ENCODE measurements at regions not wholly inside any gene's neighbourhood (a gene's known extent, or its start where the extent isn't known, plus 50 kb on each side); places are given as distances from the start of the nearest gene placed in this dataset.

GRCh38 chr15:25058080-25058785 is 103.4 kb downstream of the SNRPN start:
- no peaks in the 10 kb centered on the region for H3K27me3 ChIP-seq (ENCODE audit: control insufficient read depth in 2 of 2, insufficient read depth in 2 of 2, low read length in 2 of 2)
- no peaks in the 10 kb centered on the region for H3K4me1 ChIP-seq (ENCODE audit: control insufficient read depth, extremely low read depth, insufficient read depth, low read length)
- DNase-seq (ENCODE audit: low read depth, low spot score) (no peak), FAIRE-seq (no peak)
- CTCF ChIA-PET = no interaction called here
- no peak overlapping the region for H3K4me3 ChIP-seq (replicated peaks in 1 of 3; ENCODE audit: insufficient read depth in 1 of 3, low read depth in 1 of 3, low read length in 3 of 3)
- H3K9ac ChIP-seq (replicated peaks; ENCODE audit: extremely low read depth, insufficient read depth, low read length) = no peak overlapping the region
- TF ChIP-seq MYC (IDR thresholded peaks at IDR 0.05; ENCODE audit: low read depth, low read length) (no peak), POLR2AphosphoS5 (IDR thresholded peaks at IDR 0.05; ENCODE audit: insufficient read depth, low read depth, low read length) (no peak), JUN (IDR thresholded peaks at IDR 0.05; ENCODE audit: borderline replicate concordance, insufficient read depth, insufficient read length, low read depth) (no peak), FOS (IDR thresholded peaks at IDR 0.05; ENCODE audit: borderline replicate concordance, insufficient read depth, low read length) (no peak), CTCF (IDR thresholded peaks at IDR 0.05; ENCODE audit: extremely low read depth in 1 of 2, insufficient read depth in 1 of 2, low read depth in 1 of 2, low read length in 2 of 2) (no peak), GATA2 (IDR thresholded peaks at IDR 0.05; ENCODE audit: insufficient read depth, insufficient read length, low read depth, low read length) (no peak), MAX (IDR thresholded peaks at IDR 0.05; ENCODE audit: insufficient read depth, insufficient read length) (no peak), EZH2 (IDR thresholded peaks at IDR 0.05; ENCODE audit: borderline replicate concordance, low read depth, low read length, severe bottlenecking) (no peak), POLR2A (IDR thresholded peaks at IDR 0.05; ENCODE audit: low read depth, low read length) (no peak)
- H3K36me3 ChIP-seq (ENCODE audit: control insufficient read depth in 2 of 2, extremely low read depth in 1 of 2, insufficient read depth in 2 of 2, low read length in 2 of 2) = peaks cover 2 to 73% of the 10 kb centered on the region in 2 experiments
- no peaks in the 10 kb centered on the region for H3K9me1 ChIP-seq (replicated peaks; ENCODE audit: control insufficient read depth, extremely low read depth, insufficient read depth, low read length)
- BruUV-seq (replicated peaks) = no TSS peak
- no peaks in the 10 kb centered on the region for H4K20me1 ChIP-seq (replicated peaks; ENCODE audit: control insufficient read depth, extremely low read depth, insufficient read depth, low read length)
- H3K79me2 ChIP-seq (ENCODE audit: control insufficient read depth, insufficient read depth, low read length) = no peaks in the 10 kb centered on the region
- peaks cover 66% of the 10 kb centered on the region for H3K9me3 ChIP-seq (replicated peaks; ENCODE audit: control insufficient read depth, insufficient read depth, low read length)
- intact Hi-C loops (cut with micrococcal nuclease) = no loop called here
- H2AFZ ChIP-seq (ENCODE audit: low read depth, low read length) = no peak overlapping the region
- POLR2A ChIA-PET = no interaction called here
- H3K27ac ChIP-seq (ENCODE audit: insufficient read depth, low read depth, low read length) = no peak overlapping the region
- dilution Hi-C loops (cut with MboI; ENCODE audit: extremely low pct_ligation_motif_present, low sequenced_read_pairs) = no loop called here
- H3K4me2 ChIP-seq (ENCODE audit: insufficient read depth, low read length) = no peak overlapping the region
